ENCODE measurements at regions not wholly inside any gene's neighbourhood (a gene's known extent, or its start where the extent isn't known, plus 50 kb on each side); places are given as distances from the start of the nearest gene placed in this dataset.

GRCh38 chr15:35867356-35867755 is 321.4 kb upstream of the DPH6 start:
- TF ChIP-seq CTCF (conservative IDR thresholded peaks at IDR 0.05 in 1 of 2, IDR thresholded peaks at IDR 0.05 in 1 of 2; ENCODE audit: low read depth in 1 of 2, low read length in 2 of 2), result no peak
- no peak for TF ChIP-seq EZH2 (IDR thresholded peaks at IDR 0.05; ENCODE audit: low read length, missing control alignments)
